Sigmoid colon (tissue), 6 donors: ENCODE measurements at regions not wholly inside any gene's neighbourhood (a gene's known extent, or its start where the extent isn't known, plus 50 kb on each side); places are given as distances from the start of the nearest gene placed in this dataset.

Source experiments
- DNase-seq: peaks from one replicate; pipeline ENCODE4 v3.0.0-alpha.2; 2019
- H3K27ac ChIP-seq, 4 donors: fragments of 200-600 bp; sonication (generic); one replicate each; pipeline ENCODE4 v1.5.1; 2016 to 2019; ENCODE audit warnings: mild to moderate bottlenecking in 1 of 4
- H3K27me3 ChIP-seq, 3 donors: fragments of 200-600 bp; sonication (generic); one replicate each; pipeline ENCODE4 v1.5.1; 2019; ENCODE audit warnings: mild to moderate bottlenecking in 1 of 3
- H3K36me3 ChIP-seq, 4 donors: fragments of 200-600 bp; sonication (generic); one replicate each; pipeline ENCODE4 v1.5.1; 2016 to 2019
- H3K4me1 ChIP-seq, 4 donors: fragments of 200-600 bp; sonication (generic); one replicate each; pipeline ENCODE4 v1.5.1; 2017 to 2019
- H3K4me3 ChIP-seq, 4 donors: fragments of 200-600 bp; sonication (generic); one replicate each; pipeline ENCODE4 v1.5.1; 2017 to 2019; ENCODE audit warnings: mild to moderate bottlenecking in 2 of 4, moderate library complexity in 1 of 4
- H3K9me3 ChIP-seq, 4 donors: fragments of 200-600 bp in 3 of 4; sonication (generic) in 3 of 4; one replicate each; pipeline versions ENCODE4 v1.5.1 to v1.6.1; 2013 to 2019
- CTCF ChIP-seq, 4 experiments: fragments of 450-650 bp in 3 of 4; fragments of 200-600 bp in 1 of 4; IDR thresholded peaks; one replicate each; pipeline ENCODE4 v1.5.1; 2016 to 2019; ENCODE audit warnings: antibody characterized with exemption in 4 of 4, mild to moderate bottlenecking in 3 of 4, moderate library complexity in 2 of 4
- EP300 ChIP-seq, 4 donors: sonication (generic); formaldehyde crosslinking; IDR thresholded peaks; one replicate each; pipeline ENCODE4 v1.6.1; 2017; ENCODE audit warnings: antibody characterized with exemption in 4 of 4
- POLR2A ChIP-seq, 2 donors: fragments of 450-650 bp; IDR thresholded peaks; one replicate each; pipeline ENCODE4 v1.6.1; 2016; ENCODE audit warnings: antibody characterized with exemption in 2 of 2, mild to moderate bottlenecking in 2 of 2, moderate library complexity in 2 of 2
- POLR2AphosphoS5 ChIP-seq, 4 donors: sonication (generic); formaldehyde crosslinking; IDR thresholded peaks; one replicate each; pipeline ENCODE4 v1.6.1; 2017; ENCODE audit warnings: antibody characterized with exemption in 4 of 4
- WGBS, 2 donors: extraction: QIAGEN DNeasy Blood & Tissue Kit; methylation state at CpG; one replicate each; pipeline ENCODE4 v1.1.7; 2013; 5-methylcytosine and 5-hydroxymethylcytosine counted together
- intact Hi-C: fragments of 100-400 bp; cut with DNase I; formaldehyde crosslinking; loops from one replicate; pipeline ENCODE4 v1.15.1; 2023
- donor health status: healthy with polysubstance abuse.
- donor health status: healthy.

GRCh38 chr18:51458861-51459260 is 261.4 kb upstream of the MEX3C start:
- Histone ChIP-seq H3K27me3 (no peaks in the 10 kb centered on the region), H3K4me3 (no peak overlapping the region), H3K4me1 (no peaks in the 10 kb centered on the region), H3K27ac (no peak overlapping the region), H3K36me3 (no peaks in the 10 kb centered on the region), H3K9me3 (no peaks in the 10 kb centered on the region)
- TF ChIP-seq EP300 (IDR thresholded peaks at IDR 0.05), result no peak
- no peak for TF ChIP-seq POLR2AphosphoS5 (IDR thresholded peaks at IDR 0.05)
- no peak for TF ChIP-seq CTCF (IDR thresholded peaks at IDR 0.05)
- TF ChIP-seq POLR2A (IDR thresholded peaks at IDR 0.05), result no peak
- DNase-seq, result no peak
- intact Hi-C loops, result no loop called here
- WGBS, 2 donors, result 91% methylated on average over 1 of the region's 1 CpG

DNA sequence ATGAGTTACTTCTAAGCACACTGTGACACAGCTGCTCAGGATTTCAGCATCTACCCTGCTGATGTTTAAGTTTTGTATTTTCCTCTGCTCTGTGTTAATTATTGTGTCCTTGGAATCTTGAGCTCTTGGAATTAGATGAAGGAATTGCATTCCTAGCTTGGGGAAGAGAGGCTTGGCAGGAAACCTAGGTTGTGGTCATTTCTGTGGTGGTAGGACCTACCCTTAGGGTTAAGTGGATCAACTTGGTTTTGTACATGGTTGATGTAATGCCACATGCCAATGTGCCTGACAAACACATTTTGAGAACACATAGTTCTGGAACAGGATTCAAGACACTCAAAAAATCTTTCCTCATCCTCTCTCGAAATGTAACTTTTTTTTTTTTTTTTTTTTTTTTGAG is 264.5 kb upstream of the MEX3C start:
- H3K9me3 ChIP-seq, result no peaks in the 10 kb centered on the region

GRCh38 chr18:51463483-51464136 is 266.1 kb upstream of the MEX3C start:
- 74 to 81% methylated on average over 8 to 9 of the region's 9 CpGs for WGBS, 2 donors
- H3K36me3 ChIP-seq, result no peaks in the 10 kb centered on the region
- H3K4me1 ChIP-seq, result no peaks in the 10 kb centered on the region
- TF ChIP-seq POLR2A (IDR thresholded peaks at IDR 0.05), result no peak
- TF ChIP-seq CTCF (IDR thresholded peaks at IDR 0.05), result no peak
- no peak for TF ChIP-seq EP300 (IDR thresholded peaks at IDR 0.05)
- TF ChIP-seq POLR2AphosphoS5 (IDR thresholded peaks at IDR 0.05), result no peak
- H3K4me3 ChIP-seq, result no peak overlapping the region
- H3K27ac ChIP-seq, result no peak overlapping the region
- intact Hi-C loops, result no loop called here
- no peaks in the 10 kb centered on the region for H3K27me3 ChIP-seq
- no peaks in the 10 kb centered on the region for H3K9me3 ChIP-seq
- no peak for DNase-seq

More for the DNA sequence above, 264.5 kb upstream of the MEX3C start:
- no peak for TF ChIP-seq CTCF (IDR thresholded peaks at IDR 0.05)
- TF ChIP-seq POLR2A (IDR thresholded peaks at IDR 0.05), result no peak
- no peak for TF ChIP-seq POLR2AphosphoS5 (IDR thresholded peaks at IDR 0.05)
- TF ChIP-seq EP300 (IDR thresholded peaks at IDR 0.05), result no peak
- Histone ChIP-seq H3K4me1 (no peaks in the 10 kb centered on the region), H3K36me3 (no peaks in the 10 kb centered on the region), H3K4me3 (no peak overlapping the region), H3K27me3 (no peaks in the 10 kb centered on the region), H3K27ac (no peak overlapping the region)
- WGBS, 2 donors, result 90 to 96% methylated on average over 1 of the region's 1 CpG
- no peak for DNase-seq
- intact Hi-C loops, result no loop called here

DNA sequence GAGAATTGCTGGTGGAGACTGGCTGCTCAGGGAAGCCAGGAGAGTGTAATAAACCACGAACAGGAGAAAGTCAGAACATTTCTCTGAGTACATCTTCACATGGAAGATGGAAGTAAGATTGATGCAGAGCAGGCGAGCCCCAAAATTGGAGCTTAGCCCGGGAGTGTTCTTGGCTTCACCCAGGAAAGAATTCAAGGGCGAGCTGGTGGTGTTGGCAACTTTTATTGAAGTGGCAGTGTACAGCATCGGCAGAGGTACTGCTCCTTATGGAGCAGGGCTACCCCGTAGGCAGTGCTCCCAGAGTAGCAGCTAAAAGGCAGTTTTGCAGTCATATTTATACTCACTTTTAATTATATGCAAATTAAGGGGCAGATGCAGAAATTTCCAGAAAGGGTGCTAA is 281.4 kb upstream of the MEX3C start:
- intact Hi-C loops, result no loop called here
- no peak for TF ChIP-seq CTCF (IDR thresholded peaks at IDR 0.05)
- TF ChIP-seq POLR2A (IDR thresholded peaks at IDR 0.05), result no peak
- TF ChIP-seq POLR2AphosphoS5 (IDR thresholded peaks at IDR 0.05), result no peak
- TF ChIP-seq EP300 (IDR thresholded peaks at IDR 0.05), result no peak
- no peaks in the 10 kb centered on the region for H3K4me1 ChIP-seq
- 74 to 87% methylated on average over 6 of the region's 6 CpGs for WGBS, 2 donors
- H3K36me3 ChIP-seq, result no peaks in the 10 kb centered on the region
- H3K4me3 ChIP-seq, result no peak overlapping the region
- H3K27me3 ChIP-seq, result no peaks in the 10 kb centered on the region
- H3K9me3 ChIP-seq, result no peaks in the 10 kb centered on the region
- no peak overlapping the region for H3K27ac ChIP-seq
- no peak for DNase-seq

- Histone ChIP-seq H3K36me3 (no peaks in the 10 kb centered on the region), H3K27me3 (no peaks in the 10 kb centered on the region), H3K9me3 (no peaks in the 10 kb centered on the region), H3K4me1 (no peaks in the 10 kb centered on the region), H3K4me3 (no peak overlapping the region), H3K27ac (no peak overlapping the region)
- TF ChIP-seq POLR2AphosphoS5 (IDR thresholded peaks at IDR 0.05) (no peak), EP300 (IDR thresholded peaks at IDR 0.05) (no peak), CTCF (IDR thresholded peaks at IDR 0.05) (no peak), POLR2A (IDR thresholded peaks at IDR 0.05) (no peak)
- DNase-seq, result no peak
- intact Hi-C loops, result no loop called here
- 75 to 85% methylated on average over 6 of the region's 6 CpGs for WGBS, 2 donors
Observed at GRCh38 chr18:51479736-51480135, 282.3 kb upstream of the MEX3C start.
